Loucy (cell line): ENCODE measurements at regions not wholly inside any gene's neighbourhood (a gene's known extent, or its start where the extent isn't known, plus 50 kb on each side); places are given as distances from the start of the nearest gene placed in this dataset.

Source experiments
- EZH2phosphoT487 ChIP-seq: fragments of 200-600 bp; IDR thresholded peaks from 2 replicates; pipeline ENCODE4 v1.6.1; 2018; ENCODE audit warnings: antibody characterized with exemption, mild to moderate bottlenecking, moderate library complexity, borderline replicate concordance
- TF ChIP-seq, protein P1 (sequence below): fragments of 200-600 bp; sonication (generic); conservative IDR thresholded peaks from 2 replicates; pipeline ENCODE4 v1.5.1; 2014; ENCODE audit warnings: mild to moderate bottlenecking, antibody characterized with exemption, low read length

DNA sequence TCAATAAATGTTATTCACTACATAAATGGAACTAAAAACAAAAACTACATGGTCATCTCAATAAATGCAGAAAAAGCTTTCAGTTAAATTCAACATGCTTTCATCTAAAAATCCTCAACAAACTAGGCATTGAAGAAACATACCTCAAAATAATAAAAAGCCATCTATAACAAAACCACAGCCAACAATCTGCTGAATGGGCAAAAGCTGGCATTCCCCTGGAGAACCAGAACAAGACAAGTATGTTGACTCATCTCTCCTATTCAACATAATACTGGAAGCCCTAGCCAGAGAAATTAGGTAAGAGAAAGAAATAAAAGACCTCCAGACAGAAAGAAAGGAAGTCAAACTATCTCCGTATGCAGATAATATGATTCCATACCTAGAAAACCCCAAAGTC, 759.9 kb downstream of the EPHA3 start:
- TF ChIP-seq, protein P1, sequence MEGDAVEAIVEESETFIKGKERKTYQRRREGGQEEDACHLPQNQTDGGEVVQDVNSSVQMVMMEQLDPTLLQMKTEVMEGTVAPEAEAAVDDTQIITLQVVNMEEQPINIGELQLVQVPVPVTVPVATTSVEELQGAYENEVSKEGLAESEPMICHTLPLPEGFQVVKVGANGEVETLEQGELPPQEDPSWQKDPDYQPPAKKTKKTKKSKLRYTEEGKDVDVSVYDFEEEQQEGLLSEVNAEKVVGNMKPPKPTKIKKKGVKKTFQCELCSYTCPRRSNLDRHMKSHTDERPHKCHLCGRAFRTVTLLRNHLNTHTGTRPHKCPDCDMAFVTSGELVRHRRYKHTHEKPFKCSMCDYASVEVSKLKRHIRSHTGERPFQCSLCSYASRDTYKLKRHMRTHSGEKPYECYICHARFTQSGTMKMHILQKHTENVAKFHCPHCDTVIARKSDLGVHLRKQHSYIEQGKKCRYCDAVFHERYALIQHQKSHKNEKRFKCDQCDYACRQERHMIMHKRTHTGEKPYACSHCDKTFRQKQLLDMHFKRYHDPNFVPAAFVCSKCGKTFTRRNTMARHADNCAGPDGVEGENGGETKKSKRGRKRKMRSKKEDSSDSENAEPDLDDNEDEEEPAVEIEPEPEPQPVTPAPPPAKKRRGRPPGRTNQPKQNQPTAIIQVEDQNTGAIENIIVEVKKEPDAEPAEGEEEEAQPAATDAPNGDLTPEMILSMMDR, result no peak
- no peak for TF ChIP-seq EZH2phosphoT487
